Tibial nerve (tissue), 4 donors: ENCODE measurements at regions not wholly inside any gene's neighbourhood (a gene's known extent, or its start where the extent isn't known, plus 50 kb on each side); places are given as distances from the start of the nearest gene placed in this dataset.

ENCODE experiments used
- CTCF ChIP-seq, 5 experiments: fragments of 200-600 bp in 3 of 5; fragments of 450-650 bp in 2 of 5; sonication (generic) in 3 of 5; IDR thresholded peaks; one replicate each; pipeline ENCODE4 v1.5.1; 2016 to 2019; ENCODE audit warnings: antibody characterized with exemption in 5 of 5, mild to moderate bottlenecking in 3 of 5, moderate library complexity in 2 of 5
- EP300 ChIP-seq, 2 donors: sonication (generic); formaldehyde crosslinking; IDR thresholded peaks; one replicate each; pipeline ENCODE4 v1.6.1; 2017; ENCODE audit warnings: antibody characterized with exemption in 2 of 2, mild to moderate bottlenecking in 1 of 2
- POLR2A ChIP-seq, 2 donors: fragments of 450-650 bp; IDR thresholded peaks; one replicate each; pipeline ENCODE4 v1.6.1; 2017; ENCODE audit warnings: antibody characterized with exemption in 2 of 2, mild to moderate bottlenecking in 2 of 2, moderate library complexity in 2 of 2

GRCh38 chr13:106314417-106314816, 221.0 kb downstream of the EFNB2 start:
- TF ChIP-seq CTCF (IDR thresholded peaks at IDR 0.05) (no peak), EP300 (IDR thresholded peaks at IDR 0.05) (no peak), POLR2A (IDR thresholded peaks at IDR 0.05) (no peak)
